ENCODE measurements at regions not wholly inside any gene's neighbourhood (a gene's known extent, or its start where the extent isn't known, plus 50 kb on each side); places are given as distances from the start of the nearest gene placed in this dataset.

- TF ChIP-seq CTCF (IDR thresholded peaks at IDR 0.05; ENCODE audit: insufficient read depth, low read length), result no peak
- no peak for TF ChIP-seq GABPA (IDR thresholded peaks at IDR 0.05; ENCODE audit: low read depth)
- TF ChIP-seq SPI1 (IDR thresholded peaks at IDR 0.05; ENCODE audit: borderline replicate concordance, low read depth), result no peak
- no peak for TF ChIP-seq REST (IDR thresholded peaks at IDR 0.05; ENCODE audit: insufficient replicate concordance, low read depth)
- no peak for TF ChIP-seq POLR2AphosphoS5 (IDR thresholded peaks at IDR 0.05; ENCODE audit: low read depth)
- peak in 1 of 2 experiments; percentile 9 for DNase-seq (ENCODE audit: low read depth in 1 of 2, low spot score in 1 of 2)
- no peak overlapping the region for H3K4me3 ChIP-seq (replicated peaks; ENCODE audit: insufficient read depth, low read length)
Observed at GRCh38 chr5:81817980-81818379, 67.1 kb upstream of the SSBP2 start.

GRCh38 chr5:81817086-81817485, 66.2 kb upstream of the SSBP2 start:
- Histone ChIP-seq H3K27ac (replicated peaks) (no peak overlapping the region), H3K4me3 (replicated peaks; ENCODE audit: insufficient read depth, low read length) (no peak overlapping the region), H3K27me3 (ENCODE audit: insufficient read depth, poor library complexity, severe bottlenecking) (no peaks in the 10 kb centered on the region)
- TF ChIP-seq CTCF (IDR thresholded peaks at IDR 0.05; ENCODE audit: insufficient read depth, low read length) (no peak), SPI1 (IDR thresholded peaks at IDR 0.05; ENCODE audit: borderline replicate concordance, low read depth) (no peak), GABPA (IDR thresholded peaks at IDR 0.05; ENCODE audit: low read depth) (no peak), POLR2AphosphoS5 (IDR thresholded peaks at IDR 0.05; ENCODE audit: low read depth) (no peak), REST (IDR thresholded peaks at IDR 0.05; ENCODE audit: insufficient replicate concordance, low read depth) (no peak)
- no peak for DNase-seq (ENCODE audit: low read depth in 1 of 2, low spot score in 1 of 2)

More at GRCh38 chr5:81817980-81818379, 67.1 kb upstream of the SSBP2 start:
- Histone ChIP-seq H3K27me3 (ENCODE audit: insufficient read depth, poor library complexity, severe bottlenecking) (no peaks in the 10 kb centered on the region), H3K27ac (replicated peaks) (peak overlapping the region; percentile 55)

GRCh38 chr5:81815321-81815720, 64.4 kb upstream of the SSBP2 start:
- Histone ChIP-seq H3K4me3 (replicated peaks; ENCODE audit: insufficient read depth, low read length) (no peak overlapping the region), H3K27ac (replicated peaks) (no peak overlapping the region), H3K27me3 (ENCODE audit: insufficient read depth, poor library complexity, severe bottlenecking) (no peaks in the 10 kb centered on the region)
- TF ChIP-seq REST (IDR thresholded peaks at IDR 0.05; ENCODE audit: insufficient replicate concordance, low read depth) (no peak), CTCF (IDR thresholded peaks at IDR 0.05; ENCODE audit: insufficient read depth, low read length) (no peak), SPI1 (IDR thresholded peaks at IDR 0.05; ENCODE audit: borderline replicate concordance, low read depth) (no peak), GABPA (IDR thresholded peaks at IDR 0.05; ENCODE audit: low read depth) (no peak), POLR2AphosphoS5 (IDR thresholded peaks at IDR 0.05; ENCODE audit: low read depth) (no peak)
- DNase-seq (ENCODE audit: low read depth in 1 of 2, low spot score in 1 of 2), result no peak
